Central memory CD4-positive, alpha-beta T cell (primary cell): ENCODE measurements at regions not wholly inside any gene's neighbourhood (a gene's known extent, or its start where the extent isn't known, plus 50 kb on each side); places are given as distances from the start of the nearest gene placed in this dataset.
A peak's percentile ranks its signal among the peaks of the same experiment; 100 is the strongest.
"Not testable (repeated sequence)": the region's sequence is repeated elsewhere in the genome, so short reads cannot be mapped to it uniquely, and the experiment has no call there.

ENCODE experiments used
- DNase-seq: peaks from one replicate; pipeline ENCODE4 v3.0.0; 2022

DNA sequence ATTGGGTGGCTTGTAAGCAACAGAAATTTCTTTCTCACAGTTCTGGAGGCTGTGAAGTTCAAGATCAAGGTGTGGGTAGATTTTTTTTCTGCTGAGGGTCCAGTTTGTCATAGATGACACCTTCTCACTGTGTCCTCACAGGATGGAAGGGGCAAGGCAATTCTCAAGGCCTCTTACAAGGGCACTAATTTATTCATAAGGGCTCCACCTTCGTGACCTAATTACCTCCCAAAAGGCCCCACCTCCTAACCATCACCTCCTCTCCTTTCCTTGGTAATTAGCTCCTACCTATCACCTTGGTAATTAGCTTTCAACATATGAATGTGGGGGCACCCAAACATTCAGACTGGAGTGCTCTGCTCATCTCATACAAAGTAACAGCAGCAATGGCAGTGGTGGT is 92.3 kb upstream of the CD44 start:
- DNase-seq, result peak; percentile 25

DNA sequence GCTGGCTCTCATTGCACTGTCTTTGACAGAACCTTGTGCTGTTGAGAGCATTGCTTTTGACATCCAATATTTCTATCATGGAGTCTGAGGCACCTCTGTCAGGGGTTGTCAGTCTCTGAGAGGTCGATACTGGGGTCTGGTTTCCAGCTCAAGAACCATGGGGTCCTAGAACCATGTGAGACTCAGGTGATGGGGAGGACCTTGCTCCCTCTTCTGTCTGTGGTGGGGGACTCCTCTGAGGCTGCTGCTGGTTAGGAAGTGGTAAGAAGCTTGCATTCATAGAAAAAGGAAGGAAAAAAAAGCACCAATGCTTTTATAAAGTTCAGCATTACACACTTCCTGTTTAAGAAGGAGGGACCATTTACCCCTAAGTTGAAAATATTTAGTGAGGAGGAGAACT is 91.8 kb upstream of the CD44 start:
- DNase-seq, result peak; percentile 87

DNA sequence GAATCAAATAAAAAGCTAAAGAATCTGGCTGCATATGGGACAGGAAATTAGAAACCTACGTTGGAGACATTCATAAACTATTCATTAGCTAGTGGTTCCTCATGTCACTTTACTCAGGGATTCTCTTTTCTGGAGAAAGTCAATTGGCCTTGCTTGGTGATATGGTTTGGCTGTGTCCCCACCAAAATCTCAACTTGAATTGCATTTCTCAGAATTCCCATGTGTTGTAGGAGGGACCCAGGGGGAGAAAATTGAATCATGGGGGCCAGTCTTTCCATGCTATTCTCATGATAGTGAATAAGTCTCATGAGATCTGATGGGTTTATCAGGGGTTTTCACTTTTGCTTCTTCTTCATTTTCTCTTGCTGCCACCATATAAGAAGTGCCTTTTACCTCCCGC is 91.2 kb upstream of the CD44 start:
- DNase-seq, result no peak

DNA sequence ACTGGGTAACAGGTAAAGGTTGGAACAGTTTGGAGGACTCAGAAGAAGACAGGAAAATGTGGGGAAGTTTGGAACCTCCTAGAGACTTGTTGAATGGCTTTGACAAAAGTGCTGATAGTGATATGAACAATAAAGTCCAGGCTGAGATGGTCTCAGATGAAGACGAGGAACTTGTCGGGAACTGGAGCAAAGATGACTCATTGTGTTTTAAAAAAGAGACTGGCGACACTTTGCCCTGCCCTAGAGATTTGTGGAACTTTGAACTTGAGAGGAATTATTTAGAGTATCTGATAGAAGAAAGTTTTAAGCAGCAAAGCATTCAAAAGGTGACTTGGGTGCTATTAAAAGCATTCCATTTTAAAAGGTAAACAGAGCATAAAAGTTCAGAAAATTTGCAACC is 90.6 kb upstream of the CD44 start:
- not testable (repeated sequence) for DNase-seq

DNA sequence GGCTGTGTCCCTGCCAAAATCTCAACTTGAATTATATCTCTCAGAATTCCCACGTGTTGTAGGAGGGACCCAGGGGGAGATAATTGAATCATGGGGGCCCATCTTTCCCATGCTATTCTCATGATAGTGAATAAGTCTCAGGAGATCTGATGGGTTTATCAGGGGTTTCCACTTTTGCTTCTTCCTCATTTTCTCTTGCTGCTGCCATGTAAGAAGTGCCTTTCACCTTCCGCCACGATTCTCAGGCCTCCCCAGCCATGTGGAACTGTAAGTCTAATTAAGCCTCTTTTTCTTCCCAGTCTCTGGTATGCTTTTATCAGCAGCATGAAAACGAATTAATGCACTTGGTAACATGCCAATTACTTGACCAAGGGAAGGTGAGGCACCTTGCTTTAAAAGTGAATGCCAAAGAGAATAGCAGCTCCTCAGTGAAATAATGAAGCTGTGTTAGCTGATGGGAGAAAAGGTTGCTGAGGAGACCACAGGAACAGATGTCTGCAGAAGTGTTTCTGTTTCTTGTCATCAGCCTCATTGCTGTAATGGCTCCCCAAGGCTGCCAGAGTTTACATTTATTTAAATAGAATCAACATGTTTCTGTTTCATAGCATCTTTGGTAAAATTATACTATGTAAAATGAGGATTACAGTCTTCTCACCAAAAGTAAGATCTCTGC is 89.0 kb upstream of the CD44 start:
- DNase-seq, result no peak

DNA sequence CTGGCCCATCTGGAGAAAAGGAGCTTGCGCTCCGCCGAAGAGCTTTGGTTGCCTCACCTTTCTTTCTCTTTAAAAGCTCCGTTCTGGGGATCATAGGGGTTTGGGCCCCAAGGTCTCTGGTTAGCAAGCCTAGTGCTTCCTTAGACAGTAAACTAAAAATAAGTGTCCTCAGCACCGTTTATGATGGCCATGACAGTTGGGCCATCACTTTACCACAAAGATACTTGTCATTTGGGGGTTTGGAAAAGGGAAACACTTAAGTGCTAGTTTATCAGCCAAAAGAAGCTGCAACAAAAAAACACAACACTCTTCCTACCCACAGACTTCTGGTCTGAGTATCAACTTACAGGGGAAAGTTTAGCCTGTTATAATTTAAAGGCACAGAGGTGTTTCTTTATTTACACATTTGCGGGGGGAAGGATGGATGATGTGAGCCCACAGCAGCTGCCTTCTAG is 88.4 kb upstream of the CD44 start:
- no peak for DNase-seq

DNA sequence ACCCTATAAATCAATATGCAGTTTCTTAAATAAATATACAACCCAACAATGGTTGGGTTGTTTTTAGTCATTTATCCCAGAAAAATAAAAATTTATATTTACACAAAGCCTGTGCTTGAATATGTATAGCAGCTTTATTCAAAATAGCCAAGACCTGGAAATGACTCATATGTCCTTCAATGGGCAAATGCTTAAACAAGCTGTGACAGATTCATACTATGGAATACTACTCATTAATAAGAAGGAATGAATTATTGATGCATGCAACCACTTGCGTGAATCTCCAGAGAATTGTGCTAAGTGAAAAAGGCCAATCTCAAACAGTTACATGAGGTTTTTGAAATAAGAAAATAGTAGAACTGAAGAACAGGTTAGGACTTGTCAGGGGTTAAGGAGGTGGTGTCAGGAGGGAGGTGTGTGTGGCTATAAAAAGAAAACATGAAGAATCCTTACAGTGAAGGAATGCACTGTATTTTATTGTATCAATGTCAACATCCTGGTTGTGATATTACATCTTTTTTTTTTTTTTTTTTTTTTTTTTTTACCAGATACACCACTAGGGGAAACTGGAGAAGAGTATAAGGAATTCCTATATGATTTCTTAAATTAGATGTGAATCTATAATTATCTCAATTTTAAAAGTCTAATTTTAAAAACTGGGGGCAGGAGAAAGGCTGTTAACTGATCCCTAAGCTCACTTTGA is 82.4 kb upstream of the CD44 start:
- DNase-seq, result no peak

DNA sequence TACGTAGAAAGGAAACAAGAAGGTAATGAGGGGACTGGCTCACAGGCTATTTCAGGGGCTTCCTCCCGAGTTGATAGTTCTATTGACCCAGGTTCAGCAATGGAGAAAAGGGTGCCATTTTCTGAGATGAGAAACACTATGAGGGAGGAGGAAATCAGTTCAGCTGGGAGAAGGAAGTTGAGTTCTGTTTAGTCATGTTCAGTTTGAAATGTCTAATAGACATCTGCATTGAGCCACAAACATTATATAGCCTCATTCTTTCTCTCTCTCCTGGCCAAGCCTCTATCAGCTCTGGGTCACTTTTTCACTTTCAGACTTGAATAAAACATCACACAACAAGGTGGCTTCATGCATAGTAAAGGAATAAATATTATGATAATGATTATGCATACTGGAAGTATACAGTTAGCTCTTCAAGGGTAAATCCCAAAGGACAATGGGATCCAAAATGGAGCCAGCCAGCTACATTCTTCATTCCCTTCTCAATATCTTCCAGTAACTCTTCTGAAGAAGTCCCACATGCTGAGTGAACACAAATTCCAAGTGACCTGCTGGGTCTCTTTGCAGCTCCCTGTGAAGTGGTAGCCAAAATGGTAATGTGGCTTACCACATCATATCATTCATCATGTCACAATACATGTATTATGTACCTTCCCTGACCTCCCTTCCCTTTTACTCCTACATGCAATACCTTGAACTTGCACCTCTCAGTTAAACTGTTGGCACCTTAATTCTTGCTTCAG is 80.9 kb upstream of the CD44 start:
- DNase-seq, result no peak

DNA sequence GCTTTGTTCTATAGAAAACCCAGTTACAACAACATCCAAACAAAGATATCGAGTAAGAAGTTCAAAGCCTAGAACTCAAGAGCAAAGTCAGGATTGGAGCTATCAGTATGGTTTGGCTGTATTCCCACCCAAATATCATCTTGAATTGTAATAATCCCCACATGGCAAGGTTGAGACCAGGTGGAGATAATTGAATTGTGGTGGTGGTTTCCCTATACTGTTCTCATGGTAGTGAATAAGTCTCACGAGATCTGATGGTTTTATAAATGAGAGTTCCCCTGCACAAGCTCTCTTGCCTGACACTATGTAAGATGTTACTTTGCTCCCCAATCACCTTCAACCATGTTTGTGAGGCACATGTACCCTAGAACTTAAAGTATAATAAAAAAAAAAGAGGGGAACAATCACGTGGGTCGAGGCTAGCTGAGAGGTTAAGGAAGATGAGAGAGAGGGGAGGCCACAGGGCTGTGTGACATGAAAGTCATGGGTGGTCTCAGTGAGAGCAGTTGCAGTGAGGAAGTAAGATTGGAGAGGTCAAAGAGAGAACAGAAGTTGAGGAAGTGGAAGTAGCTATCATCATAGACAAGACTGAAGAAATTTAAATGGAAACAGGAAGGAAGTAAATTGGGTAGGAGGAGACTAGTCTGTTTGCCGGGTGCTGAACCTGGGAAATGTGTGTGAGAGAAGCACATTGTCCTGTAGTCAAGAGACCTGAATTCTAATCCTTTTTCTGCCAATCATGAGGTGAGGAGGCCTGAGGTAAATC is 80.1 kb upstream of the CD44 start:
- DNase-seq, result no peak

DNA sequence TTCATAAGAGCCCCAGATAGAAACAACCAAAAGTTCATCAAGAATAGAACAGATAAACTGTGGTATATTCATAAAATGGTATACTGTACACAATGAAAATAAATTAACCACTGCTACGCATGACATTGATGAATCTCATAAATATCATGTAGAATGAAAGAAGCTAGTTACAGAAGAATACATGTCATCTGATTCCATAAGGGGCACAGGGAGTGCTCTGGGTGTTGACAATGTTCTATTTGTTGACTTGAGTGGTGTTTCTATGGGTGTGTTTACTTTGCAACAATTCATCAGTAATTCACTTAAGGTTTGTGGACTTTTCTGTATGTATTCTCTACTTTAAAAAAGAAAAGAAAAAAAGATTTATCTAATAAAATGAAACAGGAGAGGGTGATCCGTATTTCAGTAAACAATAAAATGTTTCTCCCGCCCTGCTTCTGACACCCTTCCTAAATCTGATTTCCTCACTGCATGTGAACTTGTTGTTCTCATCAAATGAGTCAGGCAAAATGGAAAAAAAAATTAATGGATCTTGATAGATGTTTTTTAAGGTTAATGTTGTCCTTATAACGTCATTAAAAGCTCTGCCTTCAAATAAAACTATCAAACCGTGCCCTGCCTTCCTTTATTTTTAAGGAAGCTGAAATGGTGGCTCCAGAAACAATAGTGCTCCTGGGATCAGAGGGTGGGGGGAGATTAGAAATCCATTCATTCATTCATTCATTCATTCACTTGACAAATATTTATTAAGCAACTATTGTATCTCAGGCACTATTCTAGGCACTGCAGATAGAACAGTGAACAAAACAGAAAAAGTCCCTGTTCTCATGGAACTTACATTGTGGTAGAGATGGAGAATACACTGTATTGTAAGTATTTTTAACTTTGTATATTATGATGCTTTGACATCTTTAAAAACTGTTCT is 77.2 kb upstream of the CD44 start:
- no peak for DNase-seq

DNA sequence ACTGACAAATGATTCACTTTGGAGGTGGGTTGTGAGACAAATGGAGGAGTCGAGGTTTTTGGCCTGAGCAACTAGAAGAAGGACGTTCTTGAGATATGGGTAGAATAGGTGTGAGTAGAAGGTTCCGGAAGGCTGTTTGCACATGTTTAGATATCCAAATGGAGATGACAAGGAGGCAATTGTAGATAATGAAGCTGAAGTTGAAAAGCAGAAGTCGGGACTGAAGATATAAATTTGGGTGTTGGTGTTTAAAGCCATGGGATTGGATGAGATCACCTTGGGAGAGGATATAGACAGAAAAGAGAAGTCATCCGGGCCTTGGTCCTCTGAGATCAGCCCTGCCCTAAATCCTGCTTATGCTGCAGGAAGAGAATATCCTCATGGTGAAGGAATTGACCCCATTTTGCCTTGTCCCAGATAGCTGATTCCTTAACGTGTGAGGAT is 75.5 kb upstream of the CD44 start:
- no peak for DNase-seq

DNA sequence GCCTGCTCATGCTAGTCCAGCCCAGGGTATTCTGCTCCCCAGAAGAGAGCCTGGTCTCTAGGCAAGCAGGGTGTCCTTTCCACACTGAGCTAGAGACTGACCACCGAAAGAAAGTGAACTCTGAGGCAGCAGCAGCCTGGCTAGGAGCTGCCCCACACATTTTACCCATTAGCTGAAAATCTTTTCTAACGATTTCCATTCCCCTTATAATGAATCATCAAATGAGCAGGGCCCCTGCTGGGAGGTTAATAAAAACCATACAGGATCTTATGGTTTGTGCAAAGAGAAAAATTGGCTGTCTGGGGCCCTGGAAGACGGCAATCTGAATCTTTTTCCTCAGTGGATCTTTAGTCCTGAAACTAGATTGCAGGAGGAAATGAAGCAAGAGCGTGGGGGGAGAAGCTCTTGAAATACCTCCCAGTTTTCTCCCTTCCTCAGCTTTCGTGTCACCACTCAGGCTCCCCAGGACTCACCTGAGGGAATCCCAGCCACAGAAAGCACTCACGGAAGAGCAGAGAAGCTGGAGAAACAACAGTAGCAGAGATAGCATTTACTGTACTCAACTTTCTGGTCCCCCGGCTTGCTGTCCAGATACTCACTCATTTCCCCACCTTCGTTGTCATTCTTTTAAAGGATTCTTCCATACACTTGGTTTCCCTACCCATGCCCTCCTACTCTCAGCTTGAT is 74.7 kb upstream of the CD44 start:
- DNase-seq, result no peak

DNA sequence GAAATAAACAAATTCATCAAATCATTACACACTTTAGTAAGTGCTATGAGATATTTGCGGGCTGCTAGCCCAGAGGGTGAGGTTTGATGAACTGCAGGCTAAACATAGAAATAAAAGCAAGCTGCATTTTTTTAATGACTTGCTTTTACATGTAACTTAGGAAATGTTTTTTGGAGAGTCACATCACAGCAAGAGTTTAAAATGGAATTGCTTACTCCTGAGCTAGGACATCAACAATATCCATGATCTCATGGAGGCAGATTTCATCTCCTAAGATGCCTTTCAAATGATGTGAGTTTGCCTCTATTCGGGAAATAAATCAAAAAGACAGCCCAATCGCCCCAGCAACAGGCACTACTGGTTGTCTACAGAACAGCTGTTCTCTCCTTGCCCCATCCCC is 73.4 kb upstream of the CD44 start:
- no peak for DNase-seq

DNA sequence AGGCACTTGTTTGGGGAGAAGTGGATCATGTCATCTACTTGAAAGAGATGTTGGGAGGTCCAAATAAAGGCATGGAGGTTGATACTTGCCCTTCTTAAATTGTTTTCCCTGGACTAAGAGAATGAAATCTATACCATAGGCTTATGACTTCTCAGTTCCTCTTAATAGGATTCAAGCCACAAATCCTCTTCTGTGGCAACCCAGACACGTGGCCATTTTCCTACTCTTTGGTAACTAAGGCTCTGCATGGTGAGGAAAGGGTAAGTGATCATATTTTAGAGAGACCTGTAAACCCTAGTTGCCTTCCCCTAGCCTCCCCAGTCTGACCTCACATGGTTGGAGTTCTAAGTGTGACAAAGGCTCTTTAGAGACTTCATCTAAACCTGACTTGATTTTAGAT is 72.9 kb upstream of the CD44 start:
- DNase-seq, result no peak

DNA sequence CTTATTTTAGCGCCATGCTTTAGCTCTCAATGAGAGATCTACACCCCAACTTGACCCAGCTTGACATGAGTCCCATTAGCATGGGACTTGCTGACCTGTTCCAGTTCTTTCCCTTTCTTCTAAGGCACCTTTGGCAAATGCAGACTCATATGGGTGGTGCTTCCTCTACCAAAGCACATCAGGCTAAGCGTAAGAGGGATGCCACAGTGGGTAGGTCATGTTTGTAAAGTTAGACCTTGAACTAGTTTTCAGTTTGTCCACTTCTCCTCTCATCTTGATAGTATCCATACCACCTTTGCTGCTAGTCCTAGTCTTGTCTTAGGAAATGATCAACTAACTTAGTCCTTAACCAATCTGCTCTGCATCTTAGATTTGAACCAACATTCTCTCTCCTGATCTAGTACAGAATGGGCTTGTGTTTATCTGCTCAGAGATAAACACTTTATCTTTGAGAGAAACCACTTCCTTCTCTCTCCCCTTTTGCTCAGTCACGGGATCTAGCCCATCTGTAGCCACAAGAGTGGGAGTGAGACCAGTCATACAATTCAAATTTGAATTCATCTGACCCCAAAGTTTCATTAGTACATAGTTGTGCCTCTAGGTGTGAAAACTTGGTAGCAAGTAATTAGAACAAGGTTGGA is 72.1 kb upstream of the CD44 start:
- peak; percentile 42 for DNase-seq

DNA sequence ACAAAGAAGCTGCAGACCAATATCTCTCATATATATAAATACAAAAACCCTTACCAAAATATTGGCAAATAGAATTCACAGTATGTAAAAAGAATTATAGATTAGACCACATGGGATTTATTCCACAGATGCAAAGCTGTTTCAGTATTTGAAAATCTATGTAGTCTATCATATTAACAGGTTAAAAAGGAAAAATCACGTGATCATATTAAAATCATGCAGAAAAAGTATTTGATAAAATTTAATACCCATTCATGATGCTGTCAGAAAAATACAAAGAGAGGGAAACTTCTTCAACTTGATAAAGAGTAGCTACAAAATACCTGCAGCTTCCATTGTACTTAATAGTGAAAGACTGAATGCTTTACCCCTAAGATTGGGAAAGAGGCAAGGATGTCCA is 67.2 kb upstream of the CD44 start:
- no peak for DNase-seq

DNA sequence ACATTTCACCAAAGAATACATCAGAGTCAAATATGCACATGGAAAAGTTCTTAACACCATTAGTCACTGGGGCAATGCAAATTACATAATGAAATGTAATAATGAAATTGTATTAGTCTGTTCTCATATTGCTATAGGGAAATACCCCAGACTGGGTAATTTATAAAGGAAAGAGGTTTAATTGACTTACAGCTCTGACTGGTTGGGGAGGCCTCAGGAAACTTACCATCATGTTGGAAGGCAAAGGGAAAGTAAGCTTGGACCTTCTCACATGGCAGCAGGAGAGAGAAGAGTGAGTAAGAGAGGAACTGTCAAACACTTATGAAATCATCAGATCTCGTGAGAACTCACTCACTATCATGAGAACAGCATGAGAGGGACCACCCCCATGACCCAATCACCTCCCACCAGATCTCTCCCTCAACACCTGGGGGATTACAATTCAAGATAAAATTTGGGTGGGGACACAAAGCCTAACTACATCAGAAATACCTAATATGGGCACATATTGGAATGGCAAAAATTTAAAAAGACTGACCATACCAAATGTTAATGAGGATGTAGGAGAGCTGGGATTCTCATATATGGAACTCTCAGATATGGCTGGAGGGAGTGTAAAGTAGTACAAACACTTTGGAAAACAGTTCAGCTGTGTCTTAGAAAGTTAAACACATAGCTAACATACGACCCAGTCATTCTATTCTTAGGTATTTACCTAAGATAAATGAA is 65.1 kb upstream of the CD44 start:
- no peak for DNase-seq

DNA sequence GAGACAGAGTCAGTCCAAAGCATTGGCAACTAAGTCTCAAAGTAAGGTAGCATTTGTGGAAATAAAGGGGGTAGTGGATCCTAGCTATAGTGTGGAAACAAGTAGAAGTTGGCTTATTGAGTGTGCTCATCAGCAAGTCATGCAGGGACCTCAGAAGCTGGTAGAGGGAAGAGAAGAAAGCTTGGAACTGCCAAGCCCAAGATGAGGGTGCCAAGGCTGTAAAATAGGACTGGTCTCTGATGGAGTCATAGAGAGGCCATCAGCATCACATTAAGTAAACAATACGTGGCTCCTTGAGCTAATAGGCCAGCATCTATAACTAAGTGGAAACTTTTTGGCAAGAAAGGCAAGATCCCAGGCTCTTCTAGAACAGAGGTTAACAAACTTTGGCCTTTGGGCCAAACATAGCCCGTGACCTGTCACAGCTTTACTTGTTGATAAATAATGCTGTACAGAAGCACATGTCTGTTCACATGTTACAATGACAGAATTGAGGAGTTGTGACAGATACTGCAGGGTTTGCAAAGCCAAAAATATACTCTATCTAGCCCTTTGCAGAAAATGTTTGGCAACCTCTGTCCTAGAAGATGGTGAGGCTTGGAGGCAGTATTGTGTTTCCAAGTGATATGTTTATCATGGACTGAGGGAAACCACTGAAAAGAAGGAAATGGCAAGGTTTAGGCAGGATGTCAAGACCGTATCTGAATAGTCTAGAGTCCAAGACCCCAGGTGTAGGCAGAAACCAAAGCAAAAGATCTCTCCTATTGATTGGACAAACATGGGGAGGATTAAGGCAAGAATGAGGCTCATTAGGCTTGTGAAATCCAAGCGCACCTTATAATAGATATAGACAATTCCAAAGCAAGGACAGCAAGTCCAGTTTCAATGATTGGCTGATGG is 62.5 kb upstream of the CD44 start:
- no peak for DNase-seq
